ENCODE measurements at regions not wholly inside any gene's neighbourhood (a gene's known extent, or its start where the extent isn't known, plus 50 kb on each side); places are given as distances from the start of the nearest gene placed in this dataset.
"Not testable (repeated sequence)": the region's sequence is repeated elsewhere in the genome, so short reads cannot be mapped to it uniquely, and the experiment has no call there.

GRCh38 chr6:86602093-86602492 lies 335.2 kb upstream of the HTR1E start:
- not testable (repeated sequence) for DNase-seq

- DNase-seq: not testable (repeated sequence)
Measured at GRCh38 chr6:86598969-86599368, 338.4 kb upstream of the HTR1E start.

GRCh38 chr6:86595641-86596040 lies 341.7 kb upstream of the HTR1E start:
- no peak for DNase-seq

- DNase-seq: no peak
Measured at GRCh38 chr6:86586195-86586594, 351.1 kb upstream of the HTR1E start.

GRCh38 chr6:86581833-86582232 lies 355.5 kb upstream of the HTR1E start:
- no peak for DNase-seq

- no peak for DNase-seq
Measured at GRCh38 chr6:86563197-86563596, 374.1 kb upstream of the HTR1E start.

- no peak for DNase-seq
Measured at GRCh38 chr6:86558318-86558717, 379.0 kb upstream of the HTR1E start.

GRCh38 chr6:86537292-86537861 lies 400.0 kb upstream of the HTR1E start:
- no peak for DNase-seq

GRCh38 chr6:86536121-86536520 lies 401.2 kb upstream of the HTR1E start:
- no peak for DNase-seq

GRCh38 chr6:86535100-86535499 lies 402.2 kb upstream of the HTR1E start:
- DNase-seq: no peak

- no peak for DNase-seq
Measured at GRCh38 chr6:86529635-86530034, 407.7 kb upstream of the HTR1E start.

GRCh38 chr6:86526238-86526637 lies 411.1 kb upstream of the HTR1E start:
- no peak for DNase-seq

- DNase-seq: no peak
Measured at GRCh38 chr6:86516087-86516486, 421.2 kb upstream of the HTR1E start.

GRCh38 chr6:86511962-86512361 lies 425.4 kb upstream of the HTR1E start:
- DNase-seq: no peak

- DNase-seq: no peak
Measured at GRCh38 chr6:86508230-86508629, 429.1 kb upstream of the HTR1E start.

GRCh38 chr6:86502497-86502896 lies 434.8 kb upstream of the HTR1E start:
- DNase-seq: no peak

GRCh38 chr6:86500035-86500434 lies 437.3 kb upstream of the HTR1E start:
- no peak for DNase-seq

- not testable (repeated sequence) for DNase-seq
Measured at GRCh38 chr6:86489042-86489441, 448.3 kb upstream of the HTR1E start.

GRCh38 chr6:86487660-86488221 lies 449.6 kb upstream of the HTR1E start:
- DNase-seq: no peak

- DNase-seq: not testable (repeated sequence)
Measured at GRCh38 chr6:86478316-86478715, 459.0 kb upstream of the HTR1E start.

- DNase-seq: no peak
Measured at GRCh38 chr6:86477500-86478148, 459.7 kb upstream of the HTR1E start.

GRCh38 chr6:86476311-86476710 lies 461.0 kb upstream of the HTR1E start:
- no peak for DNase-seq

- no peak for DNase-seq
Measured at GRCh38 chr6:86474081-86474480, 463.2 kb upstream of the HTR1E start.

- no peak for DNase-seq
Measured at GRCh38 chr6:86471791-86472190, 465.5 kb upstream of the HTR1E start.

- DNase-seq: no peak
Measured at GRCh38 chr6:86459978-86460377, 477.4 kb upstream of the HTR1E start.
